Spleen (tissue), 11 donors: ENCODE measurements at regions not wholly inside any gene's neighbourhood (a gene's known extent, or its start where the extent isn't known, plus 50 kb on each side); places are given as distances from the start of the nearest gene placed in this dataset.

Experiments
- DNase-seq: peaks from one replicate; pipeline ENCODE4 v3.0.0-alpha.2; 2020
- H3K27ac ChIP-seq, 8 donors: fragments of 200-600 bp; sonication (generic) in 7 of 8; 1 replicate in 4 of 8; 2 replicates in 4 of 8; pipeline versions ENCODE4 v1.5.0 to v1.8.0; 2016 to 2021; ENCODE audit warnings: inconsistent platforms in 4 of 8, mild to moderate bottlenecking in 4 of 8, moderate library complexity in 1 of 8
- H3K27me3 ChIP-seq, 7 donors: fragments of 200-600 bp; sonication (generic) in 6 of 7; replicated peaks in 1 of 7; 1 replicate in 4 of 7; 2 replicates in 3 of 7; pipeline versions ENCODE4 v1.5.0 to v1.8.0; 2016 to 2021; ENCODE audit warnings: inconsistent platforms in 3 of 7, mild to moderate bottlenecking in 1 of 7
- H3K36me3 ChIP-seq, 6 donors: fragments of 200-600 bp; sonication (generic) in 5 of 6; 1 replicate in 4 of 6; 2 replicates in 2 of 6; pipeline versions ENCODE4 v1.5.0 to v1.8.0; 2016 to 2021; ENCODE audit warnings: inconsistent platforms in 2 of 6
- H3K4me1 ChIP-seq, 6 donors: fragments of 200-600 bp; sonication (generic) in 5 of 6; 1 replicate in 3 of 6; 2 replicates in 3 of 6; pipeline versions ENCODE4 v1.5.0 to v1.8.0; 2016 to 2021; ENCODE audit warnings: inconsistent platforms in 3 of 6
- H3K4me3 ChIP-seq, 8 donors: fragments of 200-600 bp; sonication (generic) in 7 of 8; 1 replicate in 4 of 8; 2 replicates in 4 of 8; pipeline versions ENCODE4 v1.5.0 to v1.8.0; 2016 to 2021; ENCODE audit warnings: inconsistent platforms in 4 of 8, mild to moderate bottlenecking in 4 of 8, moderate library complexity in 2 of 8
- H3K9me3 ChIP-seq, 8 donors: fragments of 200-600 bp; sonication (generic) in 7 of 8; 1 replicate in 4 of 8; 2 replicates in 4 of 8; pipeline versions ENCODE4 v1.5.0 to v1.8.0; 2016 to 2021; ENCODE audit warnings: inconsistent platforms in 4 of 8
- POLR2A ChIP-seq, 3 donors: fragments of 450-650 bp; IDR thresholded peaks; one replicate each; pipeline ENCODE4 v1.5.1; 2017; ENCODE audit warnings: antibody characterized with exemption in 3 of 3, mild to moderate bottlenecking in 1 of 3
- POLR2AphosphoS5 ChIP-seq, 3 donors: sonication (generic); formaldehyde crosslinking; IDR thresholded peaks; one replicate each; pipeline ENCODE4 v1.5.1; 2017; ENCODE audit warnings: antibody characterized with exemption in 3 of 3
- WGBS, 5 donors: extraction: QIAGEN DNeasy Blood & Tissue Kit in 3 of 5; methylation state at CpG; one replicate each; pipeline versions ENCODE4 v1.1.5 to v1.1.7; 2013 to 2018; 5-methylcytosine and 5-hydroxymethylcytosine counted together
- intact Hi-C: fragments of 100-400 bp; cut with DNase I; formaldehyde crosslinking; loops from one replicate; pipeline ENCODE4 v1.15.0; 2023; ENCODE audit warnings: low total_unique reads
- TF ChIP-seq, protein P1 (sequence below), 11 experiments: fragments of 200-600 bp in 7 of 11; fragments of 450-650 bp in 4 of 11; sonication (generic) in 4 of 11; IDR thresholded peaks in 8 of 11; conservative IDR thresholded peaks in 3 of 11; 1 replicate in 7 of 11; 2 replicates in 4 of 11; pipeline versions ENCODE4 v1.4.0 to v1.8.0; 2016 to 2021; ENCODE audit warnings: antibody characterized with exemption in 11 of 11, inconsistent platforms in 4 of 11, mild to moderate bottlenecking in 1 of 11
- donor health status: healthy with polysubstance abuse.
- donor health status: DM: no; HTN: no; CAD: no; lungs with moderate emphysema.
- donor health status: DM: no; HTN: no; CAD: no.
- donor health status: Bipolar disorder and iron deficiency.
- donor health status: healthy.
- donor health status: DM: no; HTN: no; CAD: no.
- donor health status: DM: yes; HTN: yes; CAD: no.

DNA sequence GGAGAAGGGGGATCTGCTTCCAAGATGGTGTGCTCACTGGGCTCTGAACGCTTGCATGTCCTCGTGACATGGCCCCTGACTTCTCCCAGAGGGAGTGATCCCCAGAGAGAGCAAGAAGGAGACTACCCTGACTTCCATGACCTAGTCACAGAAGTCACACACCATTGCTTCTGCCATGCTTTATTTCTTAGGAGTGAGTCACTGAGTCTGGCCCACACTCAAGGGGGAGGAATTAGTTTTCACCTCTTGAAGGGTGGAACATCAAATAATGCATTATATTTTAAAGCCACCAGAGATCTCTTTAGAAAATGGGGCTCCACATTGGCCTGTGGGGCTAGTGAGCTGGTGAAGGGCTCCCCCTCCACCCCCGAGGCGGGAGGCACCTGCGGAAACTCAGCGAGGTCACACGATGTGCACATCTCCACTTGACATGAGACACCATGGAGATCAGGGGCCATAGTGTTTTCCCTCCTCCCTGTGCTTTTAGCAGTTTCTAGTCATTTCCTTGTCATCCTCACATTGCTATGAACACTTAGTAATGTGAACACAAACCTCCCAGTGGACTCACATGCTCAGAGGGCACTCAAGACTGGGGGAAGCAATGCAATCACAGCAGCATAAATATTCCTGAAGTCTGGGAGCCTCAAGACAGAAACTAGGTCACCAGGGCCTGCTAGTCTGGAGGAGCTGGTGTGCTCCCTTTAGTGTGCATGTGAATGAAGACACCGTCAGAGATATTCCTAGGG, 87.4 kb upstream of the FZD10 start:
- TF ChIP-seq POLR2AphosphoS5 (IDR thresholded peaks at IDR 0.05) (no peak), POLR2A (IDR thresholded peaks at IDR 0.05) (no peak)
- TF ChIP-seq, protein P1, sequence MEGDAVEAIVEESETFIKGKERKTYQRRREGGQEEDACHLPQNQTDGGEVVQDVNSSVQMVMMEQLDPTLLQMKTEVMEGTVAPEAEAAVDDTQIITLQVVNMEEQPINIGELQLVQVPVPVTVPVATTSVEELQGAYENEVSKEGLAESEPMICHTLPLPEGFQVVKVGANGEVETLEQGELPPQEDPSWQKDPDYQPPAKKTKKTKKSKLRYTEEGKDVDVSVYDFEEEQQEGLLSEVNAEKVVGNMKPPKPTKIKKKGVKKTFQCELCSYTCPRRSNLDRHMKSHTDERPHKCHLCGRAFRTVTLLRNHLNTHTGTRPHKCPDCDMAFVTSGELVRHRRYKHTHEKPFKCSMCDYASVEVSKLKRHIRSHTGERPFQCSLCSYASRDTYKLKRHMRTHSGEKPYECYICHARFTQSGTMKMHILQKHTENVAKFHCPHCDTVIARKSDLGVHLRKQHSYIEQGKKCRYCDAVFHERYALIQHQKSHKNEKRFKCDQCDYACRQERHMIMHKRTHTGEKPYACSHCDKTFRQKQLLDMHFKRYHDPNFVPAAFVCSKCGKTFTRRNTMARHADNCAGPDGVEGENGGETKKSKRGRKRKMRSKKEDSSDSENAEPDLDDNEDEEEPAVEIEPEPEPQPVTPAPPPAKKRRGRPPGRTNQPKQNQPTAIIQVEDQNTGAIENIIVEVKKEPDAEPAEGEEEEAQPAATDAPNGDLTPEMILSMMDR (IDR thresholded peaks at IDR 0.05 in 8 of 11, conservative IDR thresholded peaks at IDR 0.05 in 3 of 11): no peak
- Histone ChIP-seq H3K27me3 (peaks cover 0 to 7% (median 0%) of the 10 kb centered on the region in 7 donors), H3K36me3 (no peaks in the 10 kb centered on the region), H3K27ac (no peak overlapping the region), H3K4me3 (no peak overlapping the region), H3K4me1 (no peaks in the 10 kb centered on the region), H3K9me3 (peaks cover 0 to 42% (median 8%) of the 10 kb centered on the region in 8 donors)
- WGBS, 5 donors: 83 to 93% (median 87%) methylated on average over 8 of the region's 8 CpGs
- intact Hi-C loops: no loop called here
- no peak for DNase-seq

GRCh38 chr12:130075497-130076076, 86.7 kb upstream of the FZD10 start:
- no peak overlapping the region for H3K27ac ChIP-seq
- H3K4me3 ChIP-seq: no peak overlapping the region
- intact Hi-C loops: no loop called here
- no peak for DNase-seq
- H3K27me3 ChIP-seq: peaks cover 0 to 7% (median 0%) of the 10 kb centered on the region in 7 donors
- 77 to 84% (median 81%) methylated on average over 8 of the region's 8 CpGs for WGBS, 5 donors
- peaks cover 0 to 37% (median 8%) of the 10 kb centered on the region in 8 donors for H3K9me3 ChIP-seq
- TF ChIP-seq, protein P1 (IDR thresholded peaks at IDR 0.05 in 8 of 11, conservative IDR thresholded peaks at IDR 0.05 in 3 of 11): no peak
- TF ChIP-seq POLR2A (IDR thresholded peaks at IDR 0.05) (no peak), POLR2AphosphoS5 (IDR thresholded peaks at IDR 0.05) (no peak)
- H3K36me3 ChIP-seq: no peaks in the 10 kb centered on the region
- no peaks in the 10 kb centered on the region for H3K4me1 ChIP-seq

GRCh38 chr12:130076126-130076525, 86.1 kb upstream of the FZD10 start:
- DNase-seq: no peak
- no peaks in the 10 kb centered on the region for H3K4me1 ChIP-seq
- no peak overlapping the region for H3K27ac ChIP-seq
- peaks cover 0 to 7% (median 0%) of the 10 kb centered on the region in 7 donors for H3K27me3 ChIP-seq
- intact Hi-C loops: no loop called here
- H3K9me3 ChIP-seq: peaks cover 0 to 35% (median 8%) of the 10 kb centered on the region in 8 donors
- WGBS, 5 donors: 65 to 71% (median 68%) methylated on average over 3 of the region's 3 CpGs
- no peaks in the 10 kb centered on the region for H3K36me3 ChIP-seq
- H3K4me3 ChIP-seq: no peak overlapping the region
- TF ChIP-seq POLR2AphosphoS5 (IDR thresholded peaks at IDR 0.05): no peak
- TF ChIP-seq, protein P1 (IDR thresholded peaks at IDR 0.05 in 8 of 11, conservative IDR thresholded peaks at IDR 0.05 in 3 of 11): no peak
- no peak for TF ChIP-seq POLR2A (IDR thresholded peaks at IDR 0.05)

GRCh38 chr12:130076752-130077151, 85.5 kb upstream of the FZD10 start:
- no peaks in the 10 kb centered on the region for H3K4me1 ChIP-seq
- intact Hi-C loops: no loop called here
- 4 to 12% (median 6%) methylated on average over 5 of the region's 5 CpGs for WGBS, 5 donors
- no peak for TF ChIP-seq POLR2A (IDR thresholded peaks at IDR 0.05)
- no peak for TF ChIP-seq POLR2AphosphoS5 (IDR thresholded peaks at IDR 0.05)
- TF ChIP-seq, protein P1 (IDR thresholded peaks at IDR 0.05 in 8 of 11, conservative IDR thresholded peaks at IDR 0.05 in 3 of 11): no peak
- no peak for DNase-seq
- H3K27ac ChIP-seq: no peak overlapping the region
- H3K27me3 ChIP-seq: peaks cover 0 to 7% (median 0%) of the 10 kb centered on the region in 7 donors
- H3K36me3 ChIP-seq: no peaks in the 10 kb centered on the region
- no peak overlapping the region for H3K4me3 ChIP-seq
- H3K9me3 ChIP-seq: peaks cover 0 to 35% (median 8%) of the 10 kb centered on the region in 8 donors
